WTC11 (cell line): ENCODE measurements at regions not wholly inside any gene's neighbourhood (a gene's known extent, or its start where the extent isn't known, plus 50 kb on each side); places are given as distances from the start of the nearest gene placed in this dataset.

Experiments used
- ATAC-seq: fragments of 200-7000 bp; cut with Tn5 transposase; 2 replicates; pipeline ENCODE4 v1.10.0; 2021; ENCODE audit warnings: mild to moderate bottlenecking, moderate library complexity
- CTCF ChIA-PET: fragments of 300-600 bp; sonication (Branson Sonifier 250); formaldehyde crosslinking; loops from one replicate; lab custom pipeline; 2021; ENCODE audit warnings: antibody characterized with exemption; lab: Charles Lee
- POLR2A ChIA-PET: fragments of 350-600 bp; sonication (Branson Sonifier 250); formaldehyde crosslinking; loops from one replicate; lab custom pipeline; 2021; ENCODE audit warnings: antibody characterized with exemption; lab: Charles Lee
- DNase-seq: peaks from one replicate; pipeline ENCODE4 v3.0.0; 2021; ENCODE audit warnings: low spot score
- H3K27ac Mint-ChIP-seq: 2 replicates; pipeline ENCODE4 v1.8.0; 2021; ENCODE audit warnings: mixed read lengths
- H3K27me3 Mint-ChIP-seq: 2 replicates; pipeline ENCODE4 v1.8.0; 2021; ENCODE audit warnings: low read depth, mild to moderate bottlenecking, moderate library complexity, mixed read lengths
- H3K36me3 Mint-ChIP-seq: 2 replicates; pipeline ENCODE4 v1.8.0; 2021; ENCODE audit warnings: mixed read lengths
- H3K4me1 Mint-ChIP-seq: 2 replicates; pipeline ENCODE4 v1.8.0; 2022; ENCODE audit warnings: mixed read lengths
- H3K4me3 Mint-ChIP-seq: 2 replicates; pipeline ENCODE4 v1.8.0; 2021; ENCODE audit warnings: mild to moderate bottlenecking, moderate library complexity, mixed read lengths
- H3K9me3 Mint-ChIP-seq: 2 replicates; pipeline ENCODE4 v1.8.0; 2021; ENCODE audit warnings: mixed read lengths
- ATF2 ChIP-seq: sonication (generic); formaldehyde crosslinking; IDR thresholded peaks from 2 replicates; pipeline ENCODE4 v1.8.1; 2022; ENCODE audit warnings: low read depth, missing genetic modification reagents, borderline replicate concordance
- ATF6 ChIP-seq: sonication (generic); formaldehyde crosslinking; IDR thresholded peaks from 2 replicates; pipeline ENCODE4 v1.8.1; 2023; ENCODE audit warnings: mild to moderate bottlenecking, missing genetic modification reagents
- CBFB ChIP-seq: sonication (generic); formaldehyde crosslinking; IDR thresholded peaks from 2 replicates; pipeline ENCODE4 v1.8.1; 2022; ENCODE audit warnings: mild to moderate bottlenecking, low read depth, missing genetic modification reagents
- CREB1 ChIP-seq: sonication (generic); formaldehyde crosslinking; IDR thresholded peaks from 2 replicates; pipeline ENCODE4 v1.8.0; 2023; ENCODE audit warnings: mild to moderate bottlenecking, missing genetic modification reagents
- CREM ChIP-seq: sonication (generic); formaldehyde crosslinking; IDR thresholded peaks from 2 replicates; pipeline ENCODE4 v1.8.1; 2022; ENCODE audit warnings: mild to moderate bottlenecking, missing genetic modification reagents, moderate library complexity
- E2F4 ChIP-seq: sonication (generic); formaldehyde crosslinking; IDR thresholded peaks from 2 replicates; pipeline ENCODE4 v1.8.1; 2022; ENCODE audit warnings: low read depth, mild to moderate bottlenecking, moderate library complexity, missing genetic modification reagents, borderline replicate concordance
- ESRRA ChIP-seq: sonication (generic); formaldehyde crosslinking; IDR thresholded peaks from 2 replicates; pipeline ENCODE4 v1.8.1; 2022; ENCODE audit warnings: mild to moderate bottlenecking, missing genetic modification reagents, borderline replicate concordance
- ETV6 ChIP-seq: sonication (generic); formaldehyde crosslinking; IDR thresholded peaks from 2 replicates; pipeline ENCODE4 v1.8.1; 2022; ENCODE audit warnings: mild to moderate bottlenecking, missing genetic modification reagents
- FOXJ3 ChIP-seq: sonication (generic); formaldehyde crosslinking; IDR thresholded peaks from 2 replicates; pipeline ENCODE4 v1.9.0; 2021; ENCODE audit warnings: missing genetic modification reagents, mild to moderate bottlenecking, borderline replicate concordance
- GABPB1 ChIP-seq: sonication (generic); formaldehyde crosslinking; IDR thresholded peaks from 2 replicates; pipeline ENCODE4 v1.8.1; 2023; ENCODE audit warnings: mild to moderate bottlenecking, missing genetic modification reagents
- GRHL2 ChIP-seq: fragments of 250-450 bp; sonication (Bioruptor Pico); IDR thresholded peaks from 2 replicates; pipeline ENCODE4 v1.8.0; 2022; ENCODE audit warnings: mild to moderate bottlenecking, moderate library complexity; ENCODE audit not compliant: insufficient replicate concordance, severe bottlenecking
- GTF2I ChIP-seq: fragments of 250-450 bp; sonication (Bioruptor Pico); conservative IDR thresholded peaks from 2 replicates; pipeline ENCODE4 v1.4.0; 2021; ENCODE audit warnings: mild to moderate bottlenecking
- IRF1 ChIP-seq: sonication (generic); formaldehyde crosslinking; IDR thresholded peaks from 2 replicates; pipeline ENCODE4 v1.8.0; 2023; ENCODE audit warnings: missing genetic modification reagents
- MXD4 ChIP-seq: fragments of 250-450 bp; sonication (Bioruptor Pico); IDR thresholded peaks from 2 replicates; pipeline ENCODE4 v1.8.0; 2021; ENCODE audit warnings: mild to moderate bottlenecking, moderate library complexity, borderline replicate concordance
- SMAD4 ChIP-seq: sonication (generic); formaldehyde crosslinking; IDR thresholded peaks from 2 replicates; pipeline ENCODE4 v1.8.0; 2022; ENCODE audit warnings: mild to moderate bottlenecking, missing genetic modification reagents
- TEAD1 ChIP-seq: sonication (generic); formaldehyde crosslinking; IDR thresholded peaks from 2 replicates; pipeline ENCODE4 v1.8.0; 2022; ENCODE audit warnings: mild to moderate bottlenecking, missing genetic modification reagents
- TEAD4 ChIP-seq: sonication (generic); formaldehyde crosslinking; IDR thresholded peaks from 2 replicates; pipeline ENCODE4 v1.8.0; 2022; ENCODE audit warnings: mild to moderate bottlenecking, missing genetic modification reagents
- ZBTB21 ChIP-seq: sonication (generic); formaldehyde crosslinking; IDR thresholded peaks from 2 replicates; pipeline ENCODE4 v1.8.1; 2023; ENCODE audit warnings: mild to moderate bottlenecking, missing genetic modification reagents, borderline replicate concordance
- ZNF317 ChIP-seq: sonication (generic); formaldehyde crosslinking; IDR thresholded peaks from 2 replicates; pipeline ENCODE4 v1.8.1; 2023; ENCODE audit warnings: low read depth, mild to moderate bottlenecking, moderate library complexity, missing genetic modification reagents, borderline replicate concordance
- ZNF396 ChIP-seq: fragments of 250-450 bp; sonication (Bioruptor Pico); IDR thresholded peaks from 2 replicates; pipeline ENCODE4 v1.8.0; 2021; ENCODE audit warnings: mild to moderate bottlenecking, moderate library complexity, borderline replicate concordance
- ZNF416 ChIP-seq: fragments of 250-450 bp; sonication (Bioruptor Pico); IDR thresholded peaks from 2 replicates; pipeline ENCODE4 v1.9.0; 2021; ENCODE audit warnings: mild to moderate bottlenecking, inconsistent platforms
- TF ChIP-seq, protein P1 (sequence below): sonication (generic); formaldehyde crosslinking; conservative IDR thresholded peaks from 2 replicates; pipeline ENCODE4 v1.8.1; 2022; ENCODE audit warnings: mild to moderate bottlenecking, missing genetic modification reagents
- TF ChIP-seq, protein P2 (sequence below): sonication (generic); formaldehyde crosslinking; IDR thresholded peaks from 2 replicates; pipeline ENCODE4 v1.8.1; 2022; ENCODE audit warnings: mild to moderate bottlenecking, missing genetic modification reagents, moderate library complexity, borderline replicate concordance
- TF ChIP-seq, protein P3 (sequence below): sonication (generic); formaldehyde crosslinking; IDR thresholded peaks from 2 replicates; pipeline ENCODE4 v1.8.0; 2023; ENCODE audit warnings: mild to moderate bottlenecking, missing genetic modification reagents
- TF ChIP-seq, protein P4 (sequence below): sonication (generic); formaldehyde crosslinking; IDR thresholded peaks from 2 replicates; pipeline ENCODE4 v1.8.0; 2022; ENCODE audit warnings: missing genetic modification reagents

GRCh38 chr15:35725353-35725752, 179.4 kb upstream of the DPH6 start:
- ATAC-seq, result no peak

GRCh38 chr15:35727627-35728026, 181.7 kb upstream of the DPH6 start:
- CTCF ChIA-PET, result no interaction called here
- H3K4me1 Mint-ChIP-seq, result peaks cover 3% of the 10 kb centered on the region

More at GRCh38 chr15:35725353-35725752, 179.4 kb upstream of the DPH6 start:
- CTCF ChIA-PET, result no interaction called here
- no peaks in the 10 kb centered on the region for H3K27me3 Mint-ChIP-seq
- no peak for TF ChIP-seq GABPB1
- TF ChIP-seq TEAD4, result no peak
- no peak for TF ChIP-seq ZNF416 (CRISPR knock-in tag)
- TF ChIP-seq ATF6 (CRISPR knock-in tag), result no peak
- TF ChIP-seq IRF1 (CRISPR knock-in tag), result no peak
- TF ChIP-seq E2F4 (CRISPR knock-in tag), result no peak
- TF ChIP-seq ESRRA (CRISPR knock-in tag), result no peak
- no peak for TF ChIP-seq ZNF396
- TF ChIP-seq SMAD4 (CRISPR knock-in tag), result no peak
- TF ChIP-seq GTF2I, result no peak
- TF ChIP-seq, protein P1, sequence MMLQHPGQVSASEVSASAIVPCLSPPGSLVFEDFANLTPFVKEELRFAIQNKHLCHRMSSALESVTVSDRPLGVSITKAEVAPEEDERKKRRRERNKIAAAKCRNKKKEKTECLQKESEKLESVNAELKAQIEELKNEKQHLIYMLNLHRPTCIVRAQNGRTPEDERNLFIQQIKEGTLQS (CRISPR knock-in tag), result no peak
- no peak for TF ChIP-seq ZNF317 (CRISPR knock-in tag)
- TF ChIP-seq FOXJ3 (CRISPR knock-in tag), result no peak
- TF ChIP-seq GRHL2 (CRISPR knock-in tag), result no peak
- no peak for TF ChIP-seq MXD4
- TF ChIP-seq, protein P2, sequence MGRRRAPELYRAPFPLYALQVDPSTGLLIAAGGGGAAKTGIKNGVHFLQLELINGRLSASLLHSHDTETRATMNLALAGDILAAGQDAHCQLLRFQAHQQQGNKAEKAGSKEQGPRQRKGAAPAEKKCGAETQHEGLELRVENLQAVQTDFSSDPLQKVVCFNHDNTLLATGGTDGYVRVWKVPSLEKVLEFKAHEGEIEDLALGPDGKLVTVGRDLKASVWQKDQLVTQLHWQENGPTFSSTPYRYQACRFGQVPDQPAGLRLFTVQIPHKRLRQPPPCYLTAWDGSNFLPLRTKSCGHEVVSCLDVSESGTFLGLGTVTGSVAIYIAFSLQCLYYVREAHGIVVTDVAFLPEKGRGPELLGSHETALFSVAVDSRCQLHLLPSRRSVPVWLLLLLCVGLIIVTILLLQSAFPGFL (CRISPR knock-in tag), result no peak
- TF ChIP-seq, protein P3, sequence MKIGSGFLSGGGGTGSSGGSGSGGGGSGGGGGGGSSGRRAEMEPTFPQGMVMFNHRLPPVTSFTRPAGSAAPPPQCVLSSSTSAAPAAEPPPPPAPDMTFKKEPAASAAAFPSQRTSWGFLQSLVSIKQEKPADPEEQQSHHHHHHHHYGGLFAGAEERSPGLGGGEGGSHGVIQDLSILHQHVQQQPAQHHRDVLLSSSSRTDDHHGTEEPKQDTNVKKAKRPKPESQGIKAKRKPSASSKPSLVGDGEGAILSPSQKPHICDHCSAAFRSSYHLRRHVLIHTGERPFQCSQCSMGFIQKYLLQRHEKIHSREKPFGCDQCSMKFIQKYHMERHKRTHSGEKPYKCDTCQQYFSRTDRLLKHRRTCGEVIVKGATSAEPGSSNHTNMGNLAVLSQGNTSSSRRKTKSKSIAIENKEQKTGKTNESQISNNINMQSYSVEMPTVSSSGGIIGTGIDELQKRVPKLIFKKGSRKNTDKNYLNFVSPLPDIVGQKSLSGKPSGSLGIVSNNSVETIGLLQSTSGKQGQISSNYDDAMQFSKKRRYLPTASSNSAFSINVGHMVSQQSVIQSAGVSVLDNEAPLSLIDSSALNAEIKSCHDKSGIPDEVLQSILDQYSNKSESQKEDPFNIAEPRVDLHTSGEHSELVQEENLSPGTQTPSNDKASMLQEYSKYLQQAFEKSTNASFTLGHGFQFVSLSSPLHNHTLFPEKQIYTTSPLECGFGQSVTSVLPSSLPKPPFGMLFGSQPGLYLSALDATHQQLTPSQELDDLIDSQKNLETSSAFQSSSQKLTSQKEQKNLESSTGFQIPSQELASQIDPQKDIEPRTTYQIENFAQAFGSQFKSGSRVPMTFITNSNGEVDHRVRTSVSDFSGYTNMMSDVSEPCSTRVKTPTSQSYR (CRISPR knock-in tag), result no peak
- TF ChIP-seq TEAD1 (CRISPR knock-in tag), result no peak
- TF ChIP-seq ZBTB21, result no peak
- TF ChIP-seq ETV6 (CRISPR knock-in tag), result no peak
- H3K9me3 Mint-ChIP-seq, result no peaks in the 10 kb centered on the region
- no peak for DNase-seq
- no peak overlapping the region for H3K4me3 Mint-ChIP-seq
- no peak overlapping the region for H3K27ac Mint-ChIP-seq
- peaks cover 11% of the 10 kb centered on the region for H3K4me1 Mint-ChIP-seq
- POLR2A ChIA-PET, result no interaction called here
- no peaks in the 10 kb centered on the region for H3K36me3 Mint-ChIP-seq

More at GRCh38 chr15:35727627-35728026, 181.7 kb upstream of the DPH6 start:
- Mint-ChIP-seq H3K36me3 (no peaks in the 10 kb centered on the region), H3K4me3 (no peak overlapping the region), H3K27ac (no peak overlapping the region), H3K9me3 (no peaks in the 10 kb centered on the region), H3K27me3 (no peaks in the 10 kb centered on the region)
- ATAC-seq (no peak), DNase-seq (no peak)
- TF ChIP-seq CREM (CRISPR knock-in tag) (no peak), CREB1 (CRISPR knock-in tag) (no peak), ATF2 (no peak), CBFB (CRISPR knock-in tag) (no peak)
- TF ChIP-seq, protein P4, sequence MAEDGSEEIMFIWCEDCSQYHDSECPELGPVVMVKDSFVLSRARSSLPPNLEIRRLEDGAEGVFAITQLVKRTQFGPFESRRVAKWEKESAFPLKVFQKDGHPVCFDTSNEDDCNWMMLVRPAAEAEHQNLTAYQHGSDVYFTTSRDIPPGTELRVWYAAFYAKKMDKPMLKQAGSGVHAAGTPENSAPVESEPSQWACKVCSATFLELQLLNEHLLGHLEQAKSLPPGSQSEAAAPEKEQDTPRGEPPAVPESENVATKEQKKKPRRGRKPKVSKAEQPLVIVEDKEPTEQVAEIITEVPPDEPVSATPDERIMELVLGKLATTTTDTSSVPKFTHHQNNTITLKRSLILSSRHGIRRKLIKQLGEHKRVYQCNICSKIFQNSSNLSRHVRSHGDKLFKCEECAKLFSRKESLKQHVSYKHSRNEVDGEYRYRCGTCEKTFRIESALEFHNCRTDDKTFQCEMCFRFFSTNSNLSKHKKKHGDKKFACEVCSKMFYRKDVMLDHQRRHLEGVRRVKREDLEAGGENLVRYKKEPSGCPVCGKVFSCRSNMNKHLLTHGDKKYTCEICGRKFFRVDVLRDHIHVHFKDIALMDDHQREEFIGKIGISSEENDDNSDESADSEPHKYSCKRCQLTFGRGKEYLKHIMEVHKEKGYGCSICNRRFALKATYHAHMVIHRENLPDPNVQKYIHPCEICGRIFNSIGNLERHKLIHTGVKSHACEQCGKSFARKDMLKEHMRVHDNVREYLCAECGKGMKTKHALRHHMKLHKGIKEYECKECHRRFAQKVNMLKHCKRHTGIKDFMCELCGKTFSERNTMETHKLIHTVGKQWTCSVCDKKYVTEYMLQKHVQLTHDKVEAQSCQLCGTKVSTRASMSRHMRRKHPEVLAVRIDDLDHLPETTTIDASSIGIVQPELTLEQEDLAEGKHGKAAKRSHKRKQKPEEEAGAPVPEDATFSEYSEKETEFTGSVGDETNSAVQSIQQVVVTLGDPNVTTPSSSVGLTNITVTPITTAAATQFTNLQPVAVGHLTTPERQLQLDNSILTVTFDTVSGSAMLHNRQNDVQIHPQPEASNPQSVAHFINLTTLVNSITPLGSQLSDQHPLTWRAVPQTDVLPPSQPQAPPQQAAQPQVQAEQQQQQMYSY (CRISPR knock-in tag), result no peak
- POLR2A ChIA-PET, result no interaction called here
